HK-2 (cell line): ENCODE measurements at regions not wholly inside any gene's neighbourhood (a gene's known extent, or its start where the extent isn't known, plus 50 kb on each side); places are given as distances from the start of the nearest gene placed in this dataset.
"Not testable (repeated sequence)": the region's sequence is repeated elsewhere in the genome, so short reads cannot be mapped to it uniquely, and the experiment has no call there.

Experiments used
- DNase-seq: peaks from one replicate; pipeline ENCODE4 v3.0.0-alpha.2; 2018; ENCODE audit not compliant: unreplicated experiment

- DNase-seq: peak; percentile 80
These were observed 707.5 kb upstream of the TMEM132C start for GRCh38 chr12:127559349-127560040.

GRCh38 chr12:127560041-127560478 lies 706.9 kb upstream of the TMEM132C start:
- no peak for DNase-seq

DNA sequence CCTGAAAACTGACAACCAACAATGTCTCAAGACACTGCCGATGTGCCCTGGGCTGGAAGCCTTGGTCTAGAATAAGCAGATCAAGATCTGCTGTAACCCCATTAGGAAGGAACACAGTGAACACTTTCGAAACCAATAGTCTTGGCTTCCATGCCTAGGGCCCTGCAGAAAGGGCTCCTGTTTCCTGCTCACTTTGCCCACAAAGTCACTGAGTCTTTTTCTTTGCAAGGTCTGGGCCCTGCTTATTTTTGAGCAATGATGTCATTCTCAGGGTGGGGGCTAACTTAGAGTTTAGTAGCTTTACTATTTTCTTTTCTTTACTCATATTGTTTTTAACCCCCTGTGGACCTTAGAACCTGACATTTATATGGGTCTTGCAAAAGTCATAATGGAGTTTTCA lies 704.2 kb upstream of the TMEM132C start:
- DNase-seq: no peak

- DNase-seq: no peak
These were observed 701.7 kb upstream of the TMEM132C start for GRCh38 chr12:127565241-127565640.

DNA sequence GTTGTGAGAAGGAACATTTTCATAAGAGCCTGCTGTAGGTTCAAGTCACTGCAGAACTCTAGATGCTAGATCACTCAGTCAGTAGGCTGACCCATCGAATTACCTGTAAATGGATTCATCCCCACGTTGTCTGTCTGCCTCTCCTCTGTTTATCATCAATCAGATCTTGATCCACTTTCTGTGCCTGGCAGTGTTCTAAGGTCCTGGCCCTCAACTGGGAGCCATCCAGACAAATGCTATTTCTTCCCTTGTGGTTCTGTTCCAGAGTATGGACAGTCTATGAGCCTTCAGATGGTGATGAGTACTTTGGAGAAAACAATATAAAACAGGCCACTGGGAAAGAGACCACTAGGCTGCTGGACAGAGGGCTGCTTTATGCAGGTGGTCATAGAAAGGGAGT lies 699.4 kb upstream of the TMEM132C start:
- no peak for DNase-seq

DNA sequence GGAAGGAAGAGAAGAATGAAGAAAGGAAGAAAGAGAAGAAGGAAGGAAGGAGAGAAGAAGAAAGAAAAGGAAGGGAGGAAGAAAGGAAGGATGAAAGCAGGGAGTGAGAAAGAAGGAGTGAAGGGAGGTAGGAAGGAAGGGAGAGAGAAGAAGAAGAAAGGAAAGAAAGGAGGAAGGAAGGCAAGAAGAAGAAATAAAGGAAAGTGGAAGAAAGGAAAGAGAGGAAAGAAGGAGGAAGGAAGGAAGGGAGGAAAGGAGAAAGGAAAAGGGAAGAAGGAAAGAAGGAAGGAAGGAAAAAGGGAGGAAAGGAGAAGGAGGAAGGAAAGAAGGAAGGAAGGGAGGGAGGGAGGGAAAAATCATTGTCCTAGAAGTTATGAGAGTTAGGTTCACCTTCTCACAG lies 696.6 kb upstream of the TMEM132C start:
- no peak for DNase-seq

DNA sequence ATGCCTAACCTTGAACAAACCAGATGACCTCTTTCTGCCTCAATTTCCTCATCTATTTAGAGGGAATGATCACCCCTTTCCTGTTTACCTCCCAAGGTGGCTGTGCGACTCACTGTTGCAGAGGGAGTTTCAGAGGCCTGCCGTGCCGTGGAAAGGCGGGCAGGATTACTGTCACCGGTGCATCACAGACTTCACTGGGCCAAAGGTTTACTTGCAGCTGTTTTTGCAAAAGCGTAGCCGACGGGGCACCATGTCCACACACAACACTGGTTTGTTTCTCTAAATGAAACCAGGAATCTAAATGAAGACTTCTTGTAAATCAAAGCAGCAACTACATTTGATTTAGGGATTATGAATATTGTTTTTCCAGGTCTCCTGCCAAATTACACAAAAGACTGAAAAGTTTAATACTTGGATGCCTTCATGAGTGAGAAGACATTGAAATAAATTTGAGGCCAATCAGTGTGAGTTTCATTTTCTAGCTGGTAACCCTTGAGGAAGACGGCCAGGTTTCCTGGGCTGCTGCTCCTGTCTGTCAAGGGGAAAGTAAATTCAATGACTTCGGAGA lies 696.1 kb upstream of the TMEM132C start:
- DNase-seq: no peak

DNA sequence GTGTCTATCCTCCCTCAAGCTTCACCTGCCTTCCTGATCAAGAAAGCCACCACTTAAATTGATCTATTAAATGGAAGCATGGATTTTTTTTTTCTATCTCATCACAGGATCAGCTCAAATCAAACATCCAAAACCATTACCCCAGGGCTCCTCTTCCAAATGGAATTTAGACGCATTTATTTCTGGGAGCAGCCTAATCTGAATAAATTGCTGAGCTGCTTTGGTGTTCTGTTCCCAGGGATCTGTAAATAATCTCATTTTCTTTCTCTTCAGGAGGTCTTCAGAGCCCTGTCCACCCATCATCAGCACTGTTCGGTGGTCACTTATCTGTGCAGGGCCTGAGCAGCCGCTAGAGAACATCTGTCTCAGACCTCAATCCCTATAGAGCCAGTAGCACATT lies 695.4 kb upstream of the TMEM132C start:
- no peak for DNase-seq

- no peak for DNase-seq
These were observed 687.5 kb upstream of the TMEM132C start for GRCh38 chr12:127579446-127579845.

GRCh38 chr12:127582074-127582473 lies 684.9 kb upstream of the TMEM132C start:
- no peak for DNase-seq

- DNase-seq: no peak
These were observed 683.9 kb upstream of the TMEM132C start for GRCh38 chr12:127583041-127583440.

DNA sequence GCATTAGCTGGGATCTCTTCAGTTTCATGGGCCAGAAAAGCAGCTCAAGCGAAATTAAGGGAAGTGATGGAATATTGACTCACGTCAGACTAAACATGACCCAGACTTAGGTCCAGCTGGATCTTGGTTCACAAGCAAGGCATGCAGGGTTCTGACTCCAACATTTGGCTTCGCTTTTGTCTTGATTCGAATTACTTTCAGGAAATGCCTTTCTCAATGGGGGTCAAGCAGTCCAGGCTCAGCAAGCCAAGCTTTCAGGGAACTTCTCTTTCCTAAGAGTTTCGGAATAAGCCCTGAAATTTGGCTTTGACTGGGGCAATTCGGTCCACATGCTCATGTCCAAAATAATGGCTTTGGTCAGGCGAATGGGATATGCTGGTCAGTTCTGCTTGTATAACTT lies 678.7 kb upstream of the TMEM132C start:
- DNase-seq: no peak

GRCh38 chr12:127589541-127589940 lies 677.4 kb upstream of the TMEM132C start:
- no peak for DNase-seq

- DNase-seq: no peak
These were observed 676.1 kb upstream of the TMEM132C start for GRCh38 chr12:127590868-127591267.

GRCh38 chr12:127592245-127592644 lies 674.7 kb upstream of the TMEM132C start:
- DNase-seq: no peak

- DNase-seq: no peak
These were observed 672.5 kb upstream of the TMEM132C start for GRCh38 chr12:127594351-127594970.

GRCh38 chr12:127595506-127595905 lies 671.5 kb upstream of the TMEM132C start:
- DNase-seq: no peak

- DNase-seq: no peak
These were observed 670.1 kb upstream of the TMEM132C start for GRCh38 chr12:127596891-127597290.

DNA sequence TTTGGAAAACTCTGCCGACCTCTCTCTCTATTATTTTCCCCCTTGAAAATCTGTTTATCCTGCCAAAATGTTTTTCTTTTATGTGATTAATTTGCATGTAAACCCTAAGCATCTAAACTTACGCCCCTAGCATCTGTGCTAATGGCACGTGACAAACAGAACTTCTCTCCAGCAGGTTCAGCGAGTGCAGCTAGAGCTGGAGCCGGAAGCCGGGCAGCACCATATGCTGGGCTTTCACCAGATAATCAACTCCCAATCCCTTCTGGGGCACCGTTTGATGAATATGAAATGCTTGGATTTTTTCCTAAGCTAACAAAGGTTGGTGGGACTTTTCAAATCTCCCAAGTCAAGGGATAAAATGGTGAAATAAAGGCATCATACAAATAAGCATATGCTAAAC lies 667.5 kb upstream of the TMEM132C start:
- DNase-seq: no peak

DNA sequence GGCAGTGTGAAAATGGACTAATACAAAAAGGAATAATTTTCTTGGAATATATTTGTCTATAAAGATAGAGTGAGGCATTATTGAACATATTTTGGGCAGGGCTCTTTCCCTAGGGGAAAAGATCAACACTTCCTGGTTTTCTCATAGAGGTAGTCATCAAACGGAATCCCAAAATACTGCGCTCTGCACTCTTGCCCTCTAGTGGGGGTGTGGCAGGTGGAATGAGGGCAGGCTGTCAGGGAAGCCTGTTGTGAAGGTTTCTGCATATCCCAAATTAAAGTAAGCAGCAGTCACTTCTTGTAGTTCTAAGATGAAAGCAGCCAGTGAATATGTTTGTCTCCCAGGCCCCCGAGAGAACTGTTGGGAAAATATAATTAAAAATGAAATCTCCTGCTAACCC lies 666.8 kb upstream of the TMEM132C start:
- no peak for DNase-seq

DNA sequence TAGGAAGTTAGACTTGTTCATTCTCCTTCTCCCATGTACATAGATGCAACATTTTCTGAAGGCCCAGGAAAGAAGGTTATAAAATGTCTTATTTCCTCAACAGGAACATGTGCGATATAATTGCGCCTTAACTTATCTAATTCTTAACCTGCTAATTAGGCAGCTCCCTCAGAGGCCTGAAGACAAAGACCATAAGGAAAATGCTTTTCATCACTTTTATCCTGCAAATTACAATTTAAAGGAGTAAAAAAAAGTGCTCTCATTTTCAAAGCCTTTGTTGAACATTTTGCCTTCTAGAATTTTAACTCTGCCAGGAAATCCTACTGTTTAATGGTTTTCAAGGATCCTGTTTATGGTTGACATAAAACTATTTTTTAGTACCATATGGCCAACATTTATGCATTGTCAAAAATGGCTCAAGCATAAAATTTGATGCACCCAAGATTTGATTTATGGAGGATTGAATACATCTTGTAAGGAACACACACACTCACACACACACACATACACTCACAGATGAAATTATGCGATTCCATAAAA lies 660.4 kb upstream of the TMEM132C start:
- no peak for DNase-seq

- DNase-seq: no peak
These were observed 659.7 kb upstream of the TMEM132C start for GRCh38 chr12:127607146-127607725.

GRCh38 chr12:127608359-127608758 lies 658.6 kb upstream of the TMEM132C start:
- not testable (repeated sequence) for DNase-seq
